Breast epithelium (tissue), 3 donors: ENCODE measurements at regions not wholly inside any gene's neighbourhood (a gene's known extent, or its start where the extent isn't known, plus 50 kb on each side); places are given as distances from the start of the nearest gene placed in this dataset.

Experiments
- CTCF ChIP-seq, 3 donors: fragments of 450-650 bp; IDR thresholded peaks; one replicate each; pipeline ENCODE4 v1.5.1; 2016 to 2017; ENCODE audit warnings: antibody characterized with exemption in 3 of 3, mild to moderate bottlenecking in 3 of 3, moderate library complexity in 3 of 3
- POLR2A ChIP-seq: fragments of 450-650 bp; IDR thresholded peaks from one replicate; pipeline ENCODE4 v1.6.1; 2016; ENCODE audit warnings: antibody characterized with exemption, mild to moderate bottlenecking, moderate library complexity
- POLR2AphosphoS5 ChIP-seq, 3 donors: sonication (generic); formaldehyde crosslinking; IDR thresholded peaks; one replicate each; pipeline ENCODE4 v1.6.1; 2017; ENCODE audit warnings: antibody characterized with exemption in 3 of 3

DNA sequence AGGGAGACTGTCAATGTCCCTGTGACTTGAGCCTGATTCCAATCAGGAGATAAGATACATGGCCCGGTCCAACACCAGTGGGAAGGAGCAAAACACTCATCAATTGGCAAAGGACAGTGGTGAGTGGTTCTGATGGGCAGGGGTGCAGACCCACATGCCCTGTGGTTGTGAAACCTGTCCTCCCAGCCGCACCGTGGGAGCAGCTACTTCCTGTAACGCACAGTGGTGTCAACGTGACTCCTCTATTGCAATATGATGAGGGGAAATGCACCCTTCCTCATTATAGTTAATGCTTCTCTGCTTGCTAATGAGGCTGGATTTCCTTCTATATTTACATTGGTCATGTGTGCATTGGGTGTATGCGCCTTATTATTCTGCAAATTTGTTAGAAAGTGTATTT, 223.0 kb downstream of the IRX1 start:
- TF ChIP-seq POLR2A (no peak), CTCF (IDR thresholded peaks at IDR 0.05) (no peak), POLR2AphosphoS5 (IDR thresholded peaks at IDR 0.05) (no peak)
